CD14-positive monocyte (primary cell): ENCODE measurements at regions not wholly inside any gene's neighbourhood (a gene's known extent, or its start where the extent isn't known, plus 50 kb on each side); places are given as distances from the start of the nearest gene placed in this dataset.

Source experiments
- DNase-seq, 3 donors: peaks; one replicate each; pipeline ENCODE4 v3.0.0-alpha.2; 2011 to 2022
- H2AFZ ChIP-seq: 2 replicates; pipeline ENCODE4 v1.6.0; 2012; ENCODE audit warnings: mild to moderate bottlenecking, low read depth, low read length, inconsistent platforms; ENCODE audit not compliant: insufficient read depth, poor library complexity, severe bottlenecking
- H3K27ac ChIP-seq, 2 donors: 1 replicate in 1 of 2; 2 replicates in 1 of 2; pipeline ENCODE4 v1.5.1; 2012 to 2013; ENCODE audit warnings: low read length in 2 of 2, control low read depth in 1 of 2, inconsistent platforms in 1 of 2, low read depth in 1 of 2, mild to moderate bottlenecking in 1 of 2
- H3K27me3 ChIP-seq, 2 donors: one replicate each; pipeline versions ENCODE4 v1.6.0 to v1.6.1; 2011 to 2013; ENCODE audit warnings: low read length in 2 of 2; ENCODE audit not compliant: control insufficient read depth in 2 of 2, insufficient read depth in 2 of 2
- H3K36me3 ChIP-seq, 2 donors: replicated peaks in 1 of 2; 1 replicate in 1 of 2; 2 replicates in 1 of 2; pipeline versions ENCODE4 v1.5.1 to v1.6.1; 2012 to 2013; ENCODE audit warnings: low read length in 2 of 2, control low read depth in 1 of 2, inconsistent platforms in 1 of 2, mild to moderate bottlenecking in 1 of 2; ENCODE audit not compliant: insufficient read depth in 2 of 2, control insufficient read depth in 1 of 2
- H3K4me1 ChIP-seq, 2 donors: 1 replicate in 1 of 2; 2 replicates in 1 of 2; pipeline versions ENCODE4 v1.5.1 to v1.6.1; 2012 to 2013; ENCODE audit warnings: low read length in 2 of 2, control low read depth in 1 of 2, inconsistent platforms in 1 of 2, mild to moderate bottlenecking in 1 of 2, moderate library complexity in 1 of 2; ENCODE audit not compliant: insufficient read depth in 2 of 2, control insufficient read depth in 1 of 2
- H3K4me2 ChIP-seq: replicated peaks from 2 replicates; pipeline ENCODE3; 2012; ENCODE audit warnings: low read length, moderate library complexity, mild to moderate bottlenecking; ENCODE audit not compliant: poor library complexity, severe bottlenecking; ENCODE audit errors: extremely low read depth
- H3K4me3 ChIP-seq, 3 experiments: fragments of 200-600 bp in 1 of 3; sonication (generic) in 1 of 3; replicated peaks in 1 of 3; 1 replicate in 2 of 3; 2 replicates in 1 of 3; pipeline ENCODE4 v1.5.1; 2011 to 2013; ENCODE audit warnings: low read length in 3 of 3, mild to moderate bottlenecking in 3 of 3, control low read depth in 2 of 3, low read depth in 2 of 3, inconsistent platforms in 1 of 3, moderate library complexity in 1 of 3
- H3K79me2 ChIP-seq: 2 replicates; pipeline ENCODE4 v1.6.0; 2012; ENCODE audit warnings: mild to moderate bottlenecking, control low read depth, inconsistent platforms, low read length, moderate library complexity; ENCODE audit not compliant: insufficient read depth
- H3K9ac ChIP-seq: 2 replicates; pipeline ENCODE4 v1.6.0; 2017; ENCODE audit warnings: low read length, mild to moderate bottlenecking; ENCODE audit not compliant: insufficient read depth, poor library complexity, severe bottlenecking
- H3K9me3 ChIP-seq, 2 donors: replicated peaks in 1 of 2; 1 replicate in 1 of 2; 2 replicates in 1 of 2; pipeline versions ENCODE4 v1.5.1 to v1.6.1; 2012 to 2013; ENCODE audit warnings: low read length in 2 of 2, control low read depth in 1 of 2; ENCODE audit not compliant: control insufficient read depth in 1 of 2, insufficient read depth in 1 of 2
- H4K20me1 ChIP-seq: 2 replicates; pipeline ENCODE4 v1.6.0; 2012; ENCODE audit warnings: mild to moderate bottlenecking, low read length, control low read depth, moderate library complexity; ENCODE audit not compliant: insufficient read depth
- H3K27ac Mint-ChIP-seq, 7 donors: one replicate each; pipeline ENCODE4 v1.8.0; 2020; ENCODE audit warnings: mild to moderate bottlenecking in 7 of 7, mixed read lengths in 7 of 7, moderate library complexity in 6 of 7, inconsistent platforms in 2 of 7
- H3K27me3 Mint-ChIP-seq, 3 donors: one replicate each; pipeline ENCODE4 v1.8.0; 2021 to 2022; ENCODE audit warnings: low read depth in 3 of 3, mild to moderate bottlenecking in 3 of 3, mixed read lengths in 3 of 3, moderate library complexity in 3 of 3, inconsistent platforms in 1 of 3
- H3K36me3 Mint-ChIP-seq, 2 donors: one replicate each; pipeline ENCODE4 v1.8.0; 2020; ENCODE audit warnings: mixed read lengths in 2 of 2, inconsistent platforms in 1 of 2, mild to moderate bottlenecking in 1 of 2
- H3K4me1 Mint-ChIP-seq: one replicate; pipeline ENCODE4 v1.8.0; 2020; ENCODE audit warnings: mild to moderate bottlenecking, mixed read lengths
- H3K4me3 Mint-ChIP-seq, 2 donors: one replicate each; pipeline ENCODE4 v1.8.0; 2020; ENCODE audit warnings: mild to moderate bottlenecking in 2 of 2, mixed read lengths in 2 of 2, moderate library complexity in 1 of 2
- H3K9me3 Mint-ChIP-seq, 7 donors: one replicate each; pipeline ENCODE4 v1.8.0; 2020 to 2022; ENCODE audit warnings: mixed read lengths in 7 of 7, mild to moderate bottlenecking in 6 of 7, moderate library complexity in 6 of 7, inconsistent platforms in 2 of 7
- CTCF ChIP-seq: fragments of 200-600 bp; IDR thresholded peaks from one replicate; pipeline ENCODE4 v1.8.0; 2022; ENCODE audit warnings: antibody characterized with exemption, mild to moderate bottlenecking
- WGBS: methylation state at CpG from one replicate; pipeline ENCODE4 v1.1.5; 2013; ENCODE audit warnings: missing lambda C conversion rate; ENCODE audit not compliant: insufficient coverage; 5-methylcytosine and 5-hydroxymethylcytosine counted together
- intact Hi-C, 2 donors: fragments of 100-400 bp; cut with micrococcal nuclease; formaldehyde crosslinking; loops; one replicate each; pipeline versions ENCODE4 v1.15.0 to v1.15.1; 2023

GRCh38 chrX:75582511-75582910 is 59.7 kb upstream of the ZDHHC15 start:
- peaks cover 0 to 1% (median 0%) of the 10 kb centered on the region in 3 donors for H3K27me3 Mint-ChIP-seq
- no peaks in the 10 kb centered on the region for H4K20me1 ChIP-seq
- H3K4me1 ChIP-seq, result no peaks in the 10 kb centered on the region
- no peaks in the 10 kb centered on the region for H3K4me1 Mint-ChIP-seq
- peak overlapping the region in 1 of 7 donors; percentile 17 for H3K27ac Mint-ChIP-seq
- intact Hi-C loops, result no loop called here
- no peak overlapping the region for H3K27ac ChIP-seq
- no peak overlapping the region for H3K4me2 ChIP-seq
- H3K36me3 ChIP-seq, result no peaks in the 10 kb centered on the region
- TF ChIP-seq CTCF, result no peak
- no peak for DNase-seq
- no peak overlapping the region for H2AFZ ChIP-seq
- no peaks in the 10 kb centered on the region for H3K27me3 ChIP-seq
- H3K4me3 ChIP-seq, result no peak overlapping the region
- H3K9me3 ChIP-seq, result no peaks in the 10 kb centered on the region
- no peak overlapping the region for H3K4me3 Mint-ChIP-seq
- peaks cover under 1 to 17% (median 5%) of the 10 kb centered on the region in 7 donors for H3K9me3 Mint-ChIP-seq
- H3K9ac ChIP-seq, result no peak overlapping the region
- no CpG with 5 or more reads among the region's 13 CpGs for WGBS
- H3K36me3 Mint-ChIP-seq, result no peaks in the 10 kb centered on the region
- H3K79me2 ChIP-seq, result no peaks in the 10 kb centered on the region
